CD4-positive, alpha-beta T cell treated with Interleukin-10 for 1 hour (primary cell): ENCODE measurements at regions not wholly inside any gene's neighbourhood (a gene's known extent, or its start where the extent isn't known, plus 50 kb on each side); places are given as distances from the start of the nearest gene placed in this dataset.
"Not testable (repeated sequence)": the region's sequence is repeated elsewhere in the genome, so short reads cannot be mapped to it uniquely, and the experiment has no call there.

Experiments
- DNase-seq: peaks from one replicate; pipeline ENCODE4 v3.0.0-alpha.2; 2020

DNA sequence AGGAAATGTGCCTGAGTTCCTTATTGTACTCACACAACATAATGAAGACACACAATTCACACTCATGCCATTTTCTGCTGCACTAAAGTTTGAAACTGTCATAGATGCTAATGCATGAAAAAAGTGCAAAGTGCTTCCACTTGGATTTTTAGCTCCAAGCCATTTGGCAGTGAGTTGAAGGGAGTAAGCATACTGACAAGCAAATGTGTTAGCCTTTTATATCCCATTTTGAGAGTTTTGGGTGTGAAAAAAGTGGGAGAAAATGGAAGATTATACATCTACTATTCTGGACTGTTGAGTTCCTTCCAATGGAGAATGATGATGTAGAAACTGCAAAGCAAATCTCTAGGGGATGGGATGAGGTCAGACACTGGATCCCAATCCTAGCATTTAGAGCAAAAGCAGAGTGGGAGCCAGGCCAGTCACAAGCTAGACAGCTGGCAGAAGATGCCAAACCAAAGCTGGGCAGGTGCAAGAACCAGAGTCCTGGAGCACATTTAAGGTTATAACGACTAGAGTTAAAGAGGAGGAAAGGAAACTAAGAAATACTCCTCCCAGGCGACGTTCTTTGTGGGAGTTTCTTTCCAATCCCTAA lies 216.8 kb downstream of the FBXO8 start:
- no peak for DNase-seq

DNA sequence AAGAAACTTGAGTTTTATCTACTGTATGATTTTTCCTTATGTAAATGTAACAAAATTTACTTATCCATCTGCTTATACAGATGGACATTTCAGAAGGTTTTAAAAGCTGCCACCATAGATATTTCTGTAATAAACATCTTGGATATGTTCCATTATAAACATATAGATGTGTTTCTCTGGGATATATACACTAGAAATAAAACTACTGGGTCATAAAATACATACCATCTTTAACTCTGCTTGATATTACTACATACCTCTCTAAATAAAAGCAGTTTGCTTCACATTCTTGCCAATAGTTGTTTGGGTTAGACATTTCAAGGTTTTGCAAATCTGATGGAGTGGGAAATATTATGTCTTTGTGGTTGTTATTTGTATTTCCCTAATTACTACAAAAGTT lies 220.6 kb downstream of the FBXO8 start:
- DNase-seq: no peak

DNA sequence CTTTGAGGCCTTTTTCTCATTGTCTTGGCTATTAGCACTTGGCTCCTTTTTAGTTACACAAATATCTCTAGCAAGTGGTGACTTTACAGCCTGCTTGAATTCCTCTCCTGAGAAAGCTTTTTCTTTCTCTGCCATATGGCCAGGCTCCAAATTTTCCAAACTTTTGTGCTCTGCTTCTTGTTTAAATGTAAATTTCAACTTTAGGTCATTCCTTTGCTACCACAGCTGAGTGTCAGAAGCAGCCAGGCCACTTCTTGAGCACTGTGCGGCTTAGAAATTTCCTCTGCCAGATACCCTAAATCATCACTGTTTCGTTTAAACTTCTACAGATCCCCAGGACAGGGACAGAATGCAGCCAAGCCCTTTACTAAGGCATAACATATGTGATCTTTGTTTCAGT lies 222.4 kb downstream of the FBXO8 start:
- DNase-seq: no peak

DNA sequence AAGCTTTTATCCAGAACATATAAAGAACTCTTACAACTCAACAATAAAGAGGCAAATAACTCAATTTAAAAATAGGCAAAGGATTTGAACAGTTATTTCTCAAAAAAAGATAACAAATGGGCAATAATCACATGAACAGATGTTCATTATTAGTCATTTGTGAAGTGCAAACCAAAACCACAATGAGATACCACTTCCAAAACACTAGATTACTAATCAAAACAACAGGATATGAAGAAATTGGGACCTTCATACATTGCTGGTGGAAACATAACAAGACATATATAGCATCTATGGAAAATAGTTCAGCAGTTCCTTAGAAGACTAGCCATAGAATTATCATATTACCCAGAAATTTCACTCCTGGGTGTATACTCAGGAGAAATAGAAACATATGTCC lies 224.6 kb downstream of the FBXO8 start:
- DNase-seq: no peak

DNA sequence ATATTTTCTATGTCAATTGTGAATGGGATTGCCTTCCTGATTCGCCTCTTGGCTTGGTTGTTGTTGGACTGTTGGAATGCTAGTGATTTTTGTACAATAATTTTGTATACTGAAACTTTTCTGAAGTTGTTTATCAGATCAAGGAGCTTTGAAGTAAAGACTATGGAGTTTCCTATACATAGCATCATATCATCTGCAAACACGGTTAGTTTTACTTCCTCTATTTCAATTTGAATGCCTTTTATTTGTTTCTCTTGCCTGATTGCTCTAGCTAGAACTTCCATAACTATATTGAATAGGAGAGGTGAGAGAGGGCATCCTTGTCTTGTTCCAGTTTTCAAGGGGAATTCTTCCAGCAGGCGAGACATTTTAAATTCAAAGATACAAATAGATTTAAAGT lies 226.5 kb downstream of the FBXO8 start:
- no peak for DNase-seq

DNA sequence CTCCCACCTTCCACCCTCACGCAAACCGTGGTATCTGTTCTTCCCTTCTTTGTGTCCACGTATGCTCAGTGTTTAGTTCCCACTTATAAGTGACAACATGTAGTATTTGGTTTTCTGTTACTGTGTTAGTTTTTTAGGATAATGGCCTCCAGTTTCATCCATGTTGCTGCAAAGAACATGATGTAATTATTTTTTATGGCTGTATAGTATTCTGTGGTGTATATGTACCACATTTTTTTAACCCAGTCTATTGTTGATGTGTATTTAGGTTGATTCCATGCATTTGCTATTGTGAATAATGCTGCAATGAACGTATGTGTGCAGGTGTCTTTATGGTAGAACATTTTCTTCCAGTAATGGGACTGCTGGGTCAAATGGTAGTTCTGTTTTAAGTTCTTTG lies 228.1 kb downstream of the FBXO8 start:
- no peak for DNase-seq

DNA sequence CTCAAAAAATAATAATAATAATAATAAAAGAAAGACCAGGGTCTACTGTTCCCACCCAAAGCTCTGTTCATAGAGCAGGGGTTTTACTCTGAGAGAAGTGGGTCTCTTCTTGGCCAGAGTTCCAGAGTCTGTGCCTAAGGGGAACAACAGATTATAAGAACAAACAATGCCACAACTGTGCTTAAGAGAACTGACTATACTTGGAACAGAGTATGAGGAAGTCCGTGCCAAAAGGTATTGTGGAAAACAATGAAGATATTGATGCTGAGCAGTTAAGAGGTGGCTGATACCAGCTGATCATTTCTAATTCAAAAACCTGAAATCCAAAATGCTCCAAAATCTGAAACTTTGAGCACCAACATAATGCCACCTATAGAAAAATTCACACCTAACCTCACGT lies 229.6 kb downstream of the FBXO8 start:
- DNase-seq: no peak

DNA sequence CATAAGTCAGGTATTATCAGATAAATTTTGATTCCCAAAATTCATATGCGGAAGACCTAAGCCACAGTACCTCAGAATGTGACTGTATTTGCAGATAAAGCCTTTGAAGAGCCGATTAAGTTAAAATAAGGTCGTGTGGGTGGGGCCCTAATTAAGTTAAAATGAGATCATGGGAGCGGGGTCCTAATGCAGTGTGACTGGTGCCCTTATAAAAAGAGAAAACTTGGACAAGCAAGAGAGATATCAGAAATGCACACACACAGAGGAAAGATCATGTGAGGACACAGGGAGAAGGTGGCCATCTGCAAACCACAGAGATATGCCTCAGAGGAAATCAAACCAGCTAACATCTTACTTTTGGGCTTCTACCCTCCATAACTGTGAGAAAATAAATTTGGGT lies 236.1 kb downstream of the FBXO8 start:
- no peak for DNase-seq

DNA sequence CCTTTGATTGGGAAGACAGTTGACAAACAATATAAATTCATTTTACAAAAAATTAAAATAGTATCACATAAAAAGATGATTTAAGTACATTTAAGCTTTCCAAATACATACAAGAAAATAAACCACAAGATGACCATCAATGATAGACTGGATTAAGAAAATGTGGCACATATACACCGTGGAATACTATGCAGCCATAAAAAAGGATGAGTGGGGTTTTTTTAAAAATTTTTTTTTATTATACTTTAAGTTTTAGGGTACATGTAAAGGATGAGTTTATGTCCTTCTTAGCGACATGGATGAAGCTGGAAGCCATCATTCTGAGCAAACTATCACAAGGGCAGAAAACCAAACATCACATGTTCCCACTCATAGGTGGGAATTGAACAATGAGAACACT lies 237.6 kb downstream of the FBXO8 start:
- DNase-seq: not testable (repeated sequence)

DNA sequence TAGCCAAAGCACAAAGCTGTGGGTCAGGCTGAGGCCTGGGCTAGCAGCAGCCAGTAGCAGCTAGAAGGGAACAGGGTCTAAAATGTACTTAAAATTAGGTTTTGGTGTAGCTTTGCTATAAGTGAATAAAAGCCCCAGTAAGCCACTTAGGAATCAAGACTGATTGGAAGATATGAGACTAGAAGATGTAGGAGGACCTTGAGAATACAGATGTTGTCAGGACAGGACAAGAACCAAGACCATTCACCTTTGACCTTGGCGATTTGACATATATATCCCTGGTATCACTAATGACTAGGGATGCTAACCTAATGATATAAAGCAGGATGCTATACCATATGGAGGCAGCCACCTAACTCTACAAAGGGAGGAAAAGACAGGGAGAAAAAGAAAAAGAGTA lies 238.1 kb downstream of the FBXO8 start:
- DNase-seq: no peak

DNA sequence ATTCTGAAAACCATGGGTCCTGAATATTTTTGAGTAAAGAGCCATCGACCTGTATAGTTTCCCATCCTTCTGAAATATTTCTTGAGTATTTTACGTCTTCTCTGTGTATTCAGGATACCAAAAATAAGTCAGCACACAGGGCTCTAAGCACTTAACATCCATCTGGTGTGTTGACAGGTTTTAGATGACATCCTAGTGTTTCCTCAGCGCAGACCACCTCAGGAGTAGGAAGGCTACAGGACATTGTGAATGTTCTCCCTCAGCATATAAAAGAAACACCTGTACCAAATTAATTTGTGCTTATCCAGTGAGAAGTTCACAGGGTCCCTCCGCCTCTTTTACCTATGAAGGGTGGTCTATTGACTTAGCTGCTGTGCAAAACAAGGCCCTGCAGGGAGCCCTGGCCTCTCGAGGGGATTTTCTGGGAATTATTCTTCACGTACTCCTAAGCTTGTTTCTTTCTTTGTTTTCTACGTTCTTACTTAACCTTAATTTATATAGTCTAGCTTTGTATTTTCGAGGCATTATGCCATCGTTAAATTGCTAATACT lies 241.8 kb downstream of the FBXO8 start:
- DNase-seq: no peak

DNA sequence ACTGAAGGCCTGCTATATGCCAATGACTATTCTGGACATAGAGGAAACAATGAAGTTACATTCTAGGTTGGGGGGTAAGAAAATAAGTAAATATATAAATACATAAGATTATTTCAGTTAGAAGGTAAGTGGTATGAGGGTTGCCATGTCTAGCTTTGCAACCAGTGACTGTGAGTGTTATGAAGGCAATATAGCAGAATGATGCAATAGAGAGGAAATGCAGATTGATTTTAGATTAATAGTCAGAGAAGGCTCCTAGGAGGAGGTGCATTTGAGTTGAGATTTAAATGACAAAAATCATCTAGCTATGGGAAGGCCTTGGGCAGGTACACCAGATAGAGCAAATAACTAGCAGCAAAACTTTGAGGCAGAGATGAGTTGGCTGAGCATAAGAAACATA lies 243.2 kb downstream of the FBXO8 start:
- no peak for DNase-seq

DNA sequence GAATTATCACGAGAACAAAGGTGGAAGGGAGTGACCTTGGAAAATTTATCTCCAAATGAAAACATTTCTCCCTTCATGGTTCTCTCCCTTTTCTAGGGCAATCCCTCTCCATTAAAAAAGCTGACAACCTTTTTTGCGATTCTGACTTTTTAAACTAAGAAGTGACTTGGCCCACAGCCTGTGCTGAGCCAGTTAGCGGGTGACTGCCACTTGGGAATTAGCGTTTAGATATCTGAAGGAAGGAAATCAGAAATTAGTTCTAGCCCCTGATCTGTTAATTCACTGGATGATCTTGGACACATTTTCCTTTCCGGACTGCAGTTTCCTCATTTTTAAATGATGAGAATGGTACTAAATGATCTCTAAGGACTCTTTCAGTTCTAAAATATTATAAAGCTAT lies 245.0 kb downstream of the FBXO8 start:
- no peak for DNase-seq

DNA sequence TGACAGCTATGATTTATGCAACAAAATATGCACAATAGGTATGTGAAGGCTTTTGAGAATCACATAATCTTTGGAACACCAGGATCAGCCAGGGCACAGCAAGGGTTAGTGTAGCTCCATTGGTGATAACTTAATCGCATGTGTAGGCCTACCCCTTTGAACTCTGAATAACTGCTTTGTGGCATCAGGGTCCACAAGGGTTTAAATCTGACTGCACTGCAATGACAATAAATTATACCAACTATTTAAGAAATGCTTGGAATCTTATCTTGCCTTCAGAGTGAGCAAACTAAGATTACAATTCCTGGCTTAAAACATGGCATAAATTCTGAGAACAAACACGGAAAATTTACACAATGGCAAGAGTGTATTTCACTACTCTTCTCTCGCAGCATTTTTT lies 245.8 kb downstream of the FBXO8 start:
- DNase-seq: no peak

DNA sequence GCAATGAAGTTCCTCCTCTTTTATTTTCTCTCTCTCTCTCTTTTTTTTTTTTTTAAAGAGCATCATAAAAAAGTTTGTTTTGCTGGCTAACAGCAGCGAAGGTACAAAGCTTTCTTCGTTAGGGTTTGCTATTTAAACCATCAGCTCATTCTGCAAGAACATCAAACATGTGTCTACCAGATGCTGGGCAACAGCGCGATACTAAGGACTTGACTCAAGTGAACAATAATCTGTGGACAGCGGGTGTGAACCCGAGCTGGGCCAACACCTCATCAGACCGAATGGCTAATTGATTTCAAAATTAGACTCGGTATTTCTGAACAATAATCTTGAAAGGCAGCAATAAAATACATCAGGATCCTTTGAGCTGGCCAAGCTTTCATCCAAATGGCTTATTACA lies 246.4 kb downstream of the FBXO8 start:
- DNase-seq: no peak

DNA sequence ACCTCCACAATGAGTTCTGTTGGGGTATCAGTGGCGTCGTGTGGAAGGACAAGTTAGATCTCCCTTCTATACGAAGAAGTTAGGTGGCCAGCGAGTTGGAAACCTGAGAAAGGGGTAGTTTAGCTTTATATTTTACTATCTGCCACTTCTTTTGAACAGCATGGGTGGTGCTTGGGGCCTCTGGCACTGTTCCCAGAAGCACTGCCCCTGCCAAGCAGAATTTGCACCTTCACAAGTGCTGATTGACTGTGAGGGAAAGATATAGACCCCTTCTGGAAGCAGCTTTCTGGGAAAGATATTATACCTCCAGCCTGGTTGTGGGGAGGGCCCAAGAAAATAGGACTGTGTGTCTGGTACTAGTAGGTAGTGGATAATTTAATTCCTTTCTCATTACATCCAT lies 246.9 kb downstream of the FBXO8 start:
- no peak for DNase-seq

DNA sequence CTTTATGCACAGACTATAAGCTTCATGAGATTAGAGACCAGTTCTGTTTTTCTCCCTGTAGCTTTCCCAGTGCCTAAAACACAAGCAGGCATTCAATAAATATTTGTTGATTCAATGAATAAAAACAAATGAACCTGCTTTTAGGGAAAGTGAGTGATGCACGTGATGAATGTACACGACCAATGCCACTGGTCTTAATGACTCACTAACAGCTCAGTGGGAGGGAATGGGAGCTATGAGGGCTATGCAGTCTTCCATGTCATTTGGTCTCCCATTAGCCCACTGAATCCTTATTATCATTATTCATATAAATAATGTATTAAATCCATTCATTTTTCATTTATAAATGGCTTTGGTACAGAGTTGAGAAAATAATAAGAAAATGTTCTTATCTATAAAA lies 247.4 kb downstream of the FBXO8 start:
- no peak for DNase-seq

DNA sequence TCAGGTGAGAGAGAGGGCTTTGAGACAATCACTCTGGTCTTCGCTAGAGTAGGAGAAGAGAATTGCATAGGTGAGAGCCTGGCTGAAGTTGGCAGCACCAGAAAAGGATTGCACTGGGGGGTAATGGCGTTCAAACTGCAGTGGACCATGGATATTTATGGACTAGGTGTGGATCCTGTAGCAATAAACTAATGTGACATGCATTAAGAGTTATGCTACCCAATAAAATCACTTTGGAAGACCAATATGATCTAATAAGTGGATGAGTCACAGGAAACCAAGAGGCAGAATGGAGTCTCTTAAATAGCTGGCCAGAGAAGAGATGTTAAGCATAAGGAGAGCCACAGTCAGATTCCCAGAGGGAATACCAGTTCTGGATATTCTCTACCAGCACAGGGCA lies 259.8 kb downstream of the FBXO8 start:
- no peak for DNase-seq

DNA sequence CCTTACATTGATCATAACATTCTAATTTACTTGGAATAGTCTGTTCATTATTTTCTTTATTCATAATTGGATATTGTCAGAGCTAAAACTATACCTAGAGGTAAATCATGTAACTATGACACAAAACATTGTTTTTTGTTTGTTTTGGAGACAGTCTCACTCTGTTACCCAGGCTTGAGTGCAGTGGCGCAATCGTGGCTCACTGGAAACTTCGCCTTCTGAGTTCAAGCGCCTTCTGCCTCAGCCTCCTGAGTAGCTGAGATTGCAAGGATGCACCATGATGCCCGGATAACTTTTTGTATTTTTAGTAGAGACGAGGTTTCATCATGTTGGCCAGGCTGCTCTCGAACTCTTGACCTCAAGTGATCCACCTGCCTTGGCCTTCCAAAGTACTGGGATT lies 265.2 kb downstream of the FBXO8 start:
- no peak for DNase-seq

DNA sequence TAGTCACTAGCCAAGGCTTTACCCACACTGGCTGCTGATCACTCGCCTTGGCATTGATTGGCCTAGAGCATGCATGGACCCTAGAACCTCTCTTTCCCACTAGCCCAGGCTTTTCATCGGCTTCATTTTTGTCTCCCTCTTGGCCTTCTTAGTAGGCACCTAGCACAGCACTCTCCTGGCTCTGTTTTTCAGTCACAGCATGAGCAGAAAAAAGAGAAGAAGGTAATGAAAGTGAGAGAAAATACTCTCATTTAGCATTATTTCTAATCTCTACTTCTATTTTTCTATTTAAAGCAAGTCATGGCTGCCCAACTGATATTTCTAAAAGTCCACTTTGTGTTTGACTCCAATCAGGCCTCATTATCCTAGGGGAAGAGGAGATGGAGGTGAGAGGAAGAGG lies 267.2 kb downstream of the FBXO8 start:
- DNase-seq: no peak

DNA sequence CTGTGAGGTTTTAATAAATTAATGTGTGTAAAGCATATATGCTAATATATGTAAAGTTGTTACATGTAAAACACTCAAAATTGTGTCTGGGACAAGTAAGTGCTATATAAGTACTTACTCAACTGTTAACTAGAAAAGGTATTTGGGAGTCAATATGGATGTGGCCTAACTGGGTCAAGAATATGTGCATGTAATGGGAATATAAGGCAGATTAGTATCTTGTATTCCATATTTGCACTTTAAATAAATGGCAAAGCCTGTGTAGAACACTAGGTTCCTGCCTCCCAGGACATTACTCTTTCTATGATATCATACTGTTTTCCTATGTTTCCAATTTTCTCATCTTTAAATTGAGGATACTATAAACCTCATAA lies 270.6 kb downstream of the FBXO8 start:
- DNase-seq: no peak

DNA sequence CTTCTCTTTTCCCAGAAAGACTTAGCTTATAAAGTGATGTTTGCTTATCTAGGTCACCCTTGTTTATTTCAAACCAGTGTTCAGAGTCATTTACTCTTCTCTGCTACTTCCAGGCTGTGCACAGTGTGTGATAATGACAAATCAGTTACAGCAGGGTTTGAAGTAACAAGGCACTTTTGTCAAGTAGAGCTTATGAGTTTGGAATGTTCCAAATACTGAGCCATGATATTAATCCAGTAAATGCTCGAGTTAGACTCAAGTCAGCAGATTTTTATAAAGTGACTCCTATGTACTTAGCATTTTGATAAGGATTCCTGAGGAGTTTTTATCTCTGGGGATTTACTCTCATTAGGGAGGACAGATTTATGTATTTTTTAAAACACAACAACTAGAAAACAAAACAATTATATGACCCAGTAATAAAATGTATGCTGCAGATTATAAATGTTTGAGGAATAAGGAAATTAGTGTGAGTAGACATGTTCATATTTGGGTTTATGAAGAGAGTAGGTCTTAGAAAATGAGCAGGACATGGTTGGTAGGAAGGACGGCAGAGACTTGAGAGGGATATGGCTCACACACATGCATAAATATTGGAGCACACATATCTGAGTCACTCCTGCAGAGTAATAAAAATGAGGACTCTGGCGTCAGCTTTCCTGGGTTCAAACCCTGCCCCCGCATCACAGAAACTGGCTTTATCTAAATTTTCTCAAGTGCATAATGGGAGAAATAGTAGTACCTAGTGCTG lies 271.2 kb downstream of the FBXO8 start:
- no peak for DNase-seq

DNA sequence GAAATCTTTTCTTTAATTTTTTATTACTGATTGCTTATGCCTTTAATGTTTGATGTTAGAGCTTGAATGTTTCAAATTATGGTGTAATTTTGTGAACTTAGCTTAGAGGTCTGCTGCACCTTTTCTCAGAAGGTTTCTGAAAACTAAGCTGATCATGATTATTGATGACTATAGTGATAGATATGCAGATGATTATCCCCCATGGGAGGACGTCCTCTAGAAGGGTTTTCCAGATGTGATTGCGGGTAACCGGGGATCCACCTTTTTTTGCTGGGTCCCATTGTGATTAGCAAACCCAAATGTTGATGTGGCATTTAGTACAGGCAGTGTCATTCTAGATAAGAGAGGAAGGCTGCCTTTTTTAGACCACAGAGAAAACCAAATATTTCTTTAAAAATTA lies 272.9 kb downstream of the FBXO8 start:
- DNase-seq: no peak

DNA sequence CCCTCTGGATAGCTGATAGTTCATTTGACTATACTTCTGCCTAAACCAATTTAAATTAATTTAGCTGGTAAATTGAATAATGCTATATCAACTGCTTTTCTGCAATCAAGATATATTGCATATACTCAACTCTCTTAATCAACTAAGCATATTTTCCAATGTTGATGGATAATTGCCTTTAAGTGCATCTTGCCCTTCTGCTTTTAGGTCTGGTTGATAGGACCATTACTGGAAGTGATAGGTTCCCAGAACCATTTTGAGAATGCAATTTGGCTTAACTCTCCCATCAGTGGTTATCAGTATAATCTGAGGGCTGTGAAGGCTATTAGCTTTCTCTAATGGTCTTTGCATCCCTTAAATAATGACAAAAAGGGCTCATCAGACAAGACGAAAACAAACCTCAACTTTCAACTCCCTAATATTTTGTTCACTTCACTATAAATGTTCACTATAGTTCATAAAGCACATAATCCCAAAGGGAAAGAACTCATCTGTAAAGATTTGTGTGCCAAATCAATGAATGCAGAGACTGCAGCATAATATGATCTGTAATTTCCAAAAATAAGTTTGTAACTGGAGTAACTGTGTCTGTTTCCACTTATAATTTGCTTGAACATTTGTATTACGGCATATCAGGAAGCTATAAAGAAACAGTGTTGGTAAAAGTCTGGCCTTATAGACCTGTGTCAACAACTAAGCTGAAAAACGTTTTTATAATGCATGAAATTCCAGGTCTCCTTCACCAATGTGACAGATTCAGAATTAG lies 273.6 kb downstream of the FBXO8 start:
- no peak for DNase-seq
